ENCODE measurements at regions not wholly inside any gene's neighbourhood (a gene's known extent, or its start where the extent isn't known, plus 50 kb on each side); places are given as distances from the start of the nearest gene placed in this dataset.

DNA sequence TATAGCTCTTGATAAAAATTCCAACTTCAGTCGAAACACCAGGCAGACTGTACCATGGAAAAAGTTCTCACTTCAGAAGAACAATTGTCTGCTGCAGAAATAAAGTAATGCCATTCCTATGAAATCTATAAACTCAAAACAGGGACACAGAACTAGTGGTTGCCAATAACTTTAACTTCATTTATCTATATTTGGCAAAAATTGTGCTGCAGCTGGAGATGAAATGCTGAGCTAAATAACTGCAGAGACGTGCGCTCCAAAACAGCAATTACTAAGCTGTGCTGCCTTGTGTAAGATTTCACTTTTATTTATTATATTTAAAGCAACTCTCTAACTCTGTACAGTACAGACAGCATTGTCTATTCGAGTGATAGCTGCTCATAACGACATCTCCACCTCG lies 540.1 kb upstream of the ID2 start:
- CTCF ChIA-PET (ENCODE audit: low intra/inter-chr PET ratio) = no interaction called here

More for the DNA sequence above, 540.1 kb upstream of the ID2 start:
- FAIRE-seq (no peak), ATAC-seq (no peak), DNase-seq (ENCODE audit: extremely low read depth in 1 of 4, low spot score in 3 of 4) (no peak)
- no peak overlapping the region for H3K4me2 ChIP-seq (ENCODE audit: insufficient read depth, low read length)
- in situ Hi-C loops (cut with MboI) (no loop called here), intact Hi-C loops (cut with micrococcal nuclease) (no loop called here)
- no peaks in the 10 kb centered on the region for H3K36me3 ChIP-seq (ENCODE audit: control insufficient read depth, insufficient read depth, low read length)
- POLR2A ChIA-PET = no interaction called here
- H3K27me3 ChIP-seq (ENCODE audit: control insufficient read depth in 2 of 2, insufficient read depth in 2 of 2, low read length in 2 of 2) = peaks cover 0 to 5% of the 10 kb centered on the region in 2 experiments; a peak in 2 of 5 replicates
- no TSS peak for BruUV-seq (replicated peaks)
- no peaks in the 10 kb centered on the region for H3K79me2 ChIP-seq (ENCODE audit: control insufficient read depth, insufficient read depth, low read length)
- WGBS (ENCODE audit: insufficient coverage, low coverage, missing lambda C conversion rate) = 0% methylated on average over 6 of the region's 6 CpGs
- no peaks in the 10 kb centered on the region for H3K9me3 ChIP-seq (replicated peaks; ENCODE audit: control insufficient read depth, insufficient read depth, low read depth, low read length)
- H4K20me1 ChIP-seq (replicated peaks; ENCODE audit: control insufficient read depth, insufficient read depth, low read length) = no peaks in the 10 kb centered on the region
- no peaks in the 10 kb centered on the region for H3K4me1 ChIP-seq (replicated peaks in 1 of 2; ENCODE audit: control insufficient read depth in 2 of 2, insufficient read depth in 2 of 2, low read length in 2 of 2)
- no peak overlapping the region for H3K27ac ChIP-seq (ENCODE audit: extremely low read depth, low read depth, low read length)
- TF ChIP-seq, protein P1, sequence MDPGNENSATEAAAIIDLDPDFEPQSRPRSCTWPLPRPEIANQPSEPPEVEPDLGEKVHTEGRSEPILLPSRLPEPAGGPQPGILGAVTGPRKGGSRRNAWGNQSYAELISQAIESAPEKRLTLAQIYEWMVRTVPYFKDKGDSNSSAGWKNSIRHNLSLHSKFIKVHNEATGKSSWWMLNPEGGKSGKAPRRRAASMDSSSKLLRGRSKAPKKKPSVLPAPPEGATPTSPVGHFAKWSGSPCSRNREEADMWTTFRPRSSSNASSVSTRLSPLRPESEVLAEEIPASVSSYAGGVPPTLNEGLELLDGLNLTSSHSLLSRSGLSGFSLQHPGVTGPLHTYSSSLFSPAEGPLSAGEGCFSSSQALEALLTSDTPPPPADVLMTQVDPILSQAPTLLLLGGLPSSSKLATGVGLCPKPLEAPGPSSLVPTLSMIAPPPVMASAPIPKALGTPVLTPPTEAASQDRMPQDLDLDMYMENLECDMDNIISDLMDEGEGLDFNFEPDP (CRISPR knock-in tag; IDR thresholded peaks at IDR 0.05) = no peak
- TF ChIP-seq ZNF717 (CRISPR knock-in tag; IDR thresholded peaks at IDR 0.05) = no peak
- no peak for TF ChIP-seq TFAM (CRISPR knock-in tag; conservative IDR thresholded peaks at IDR 0.05)
- TF ChIP-seq HDAC3 (IDR thresholded peaks at IDR 0.05; ENCODE audit: borderline replicate concordance, partially characterized antibody) = no peak
- TF ChIP-seq, protein P2, sequence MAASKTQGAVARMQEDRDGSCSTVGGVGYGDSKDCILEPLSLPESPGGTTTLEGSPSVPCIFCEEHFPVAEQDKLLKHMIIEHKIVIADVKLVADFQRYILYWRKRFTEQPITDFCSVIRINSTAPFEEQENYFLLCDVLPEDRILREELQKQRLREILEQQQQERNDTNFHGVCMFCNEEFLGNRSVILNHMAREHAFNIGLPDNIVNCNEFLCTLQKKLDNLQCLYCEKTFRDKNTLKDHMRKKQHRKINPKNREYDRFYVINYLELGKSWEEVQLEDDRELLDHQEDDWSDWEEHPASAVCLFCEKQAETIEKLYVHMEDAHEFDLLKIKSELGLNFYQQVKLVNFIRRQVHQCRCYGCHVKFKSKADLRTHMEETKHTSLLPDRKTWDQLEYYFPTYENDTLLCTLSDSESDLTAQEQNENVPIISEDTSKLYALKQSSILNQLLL (CRISPR knock-in tag; IDR thresholded peaks at IDR 0.05; ENCODE audit: borderline replicate concordance) = no peak
- no peak for TF ChIP-seq ZNF584 (CRISPR knock-in tag; IDR thresholded peaks at IDR 0.05; ENCODE audit: low read depth)
- no peak for TF ChIP-seq FOXP1 (CRISPR knock-in tag; IDR thresholded peaks at IDR 0.05)
- TF ChIP-seq IRF2 (CRISPR knock-in tag; IDR thresholded peaks at IDR 0.05) = no peak
- TF ChIP-seq, protein P3, sequence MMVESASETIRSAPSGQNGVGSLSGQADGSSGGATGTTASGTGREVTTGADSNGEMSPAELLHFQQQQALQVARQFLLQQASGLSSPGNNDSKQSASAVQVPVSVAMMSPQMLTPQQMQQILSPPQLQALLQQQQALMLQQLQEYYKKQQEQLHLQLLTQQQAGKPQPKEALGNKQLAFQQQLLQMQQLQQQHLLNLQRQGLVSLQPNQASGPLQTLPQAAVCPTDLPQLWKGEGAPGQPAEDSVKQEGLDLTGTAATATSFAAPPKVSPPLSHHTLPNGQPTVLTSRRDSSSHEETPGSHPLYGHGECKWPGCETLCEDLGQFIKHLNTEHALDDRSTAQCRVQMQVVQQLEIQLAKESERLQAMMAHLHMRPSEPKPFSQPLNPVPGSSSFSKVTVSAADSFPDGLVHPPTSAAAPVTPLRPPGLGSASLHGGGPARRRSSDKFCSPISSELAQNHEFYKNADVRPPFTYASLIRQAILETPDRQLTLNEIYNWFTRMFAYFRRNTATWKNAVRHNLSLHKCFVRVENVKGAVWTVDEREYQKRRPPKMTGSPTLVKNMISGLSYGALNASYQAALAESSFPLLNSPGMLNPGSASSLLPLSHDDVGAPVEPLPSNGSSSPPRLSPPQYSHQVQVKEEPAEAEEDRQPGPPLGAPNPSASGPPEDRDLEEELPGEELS (CRISPR knock-in tag; IDR thresholded peaks at IDR 0.05; ENCODE audit: borderline replicate concordance) = no peak
- no peak for TF ChIP-seq ZC3H11A (IDR thresholded peaks at IDR 0.05; ENCODE audit: low read depth, low read length)
- no peak for TF ChIP-seq FOXK2 (conservative IDR thresholded peaks at IDR 0.05 in 1 of 2, IDR thresholded peaks at IDR 0.05 in 1 of 2; ENCODE audit: low read depth in 2 of 2)
- TF ChIP-seq ZNF75A (CRISPR knock-in tag; IDR thresholded peaks at IDR 0.05) = no peak
- TF ChIP-seq, protein P4, sequence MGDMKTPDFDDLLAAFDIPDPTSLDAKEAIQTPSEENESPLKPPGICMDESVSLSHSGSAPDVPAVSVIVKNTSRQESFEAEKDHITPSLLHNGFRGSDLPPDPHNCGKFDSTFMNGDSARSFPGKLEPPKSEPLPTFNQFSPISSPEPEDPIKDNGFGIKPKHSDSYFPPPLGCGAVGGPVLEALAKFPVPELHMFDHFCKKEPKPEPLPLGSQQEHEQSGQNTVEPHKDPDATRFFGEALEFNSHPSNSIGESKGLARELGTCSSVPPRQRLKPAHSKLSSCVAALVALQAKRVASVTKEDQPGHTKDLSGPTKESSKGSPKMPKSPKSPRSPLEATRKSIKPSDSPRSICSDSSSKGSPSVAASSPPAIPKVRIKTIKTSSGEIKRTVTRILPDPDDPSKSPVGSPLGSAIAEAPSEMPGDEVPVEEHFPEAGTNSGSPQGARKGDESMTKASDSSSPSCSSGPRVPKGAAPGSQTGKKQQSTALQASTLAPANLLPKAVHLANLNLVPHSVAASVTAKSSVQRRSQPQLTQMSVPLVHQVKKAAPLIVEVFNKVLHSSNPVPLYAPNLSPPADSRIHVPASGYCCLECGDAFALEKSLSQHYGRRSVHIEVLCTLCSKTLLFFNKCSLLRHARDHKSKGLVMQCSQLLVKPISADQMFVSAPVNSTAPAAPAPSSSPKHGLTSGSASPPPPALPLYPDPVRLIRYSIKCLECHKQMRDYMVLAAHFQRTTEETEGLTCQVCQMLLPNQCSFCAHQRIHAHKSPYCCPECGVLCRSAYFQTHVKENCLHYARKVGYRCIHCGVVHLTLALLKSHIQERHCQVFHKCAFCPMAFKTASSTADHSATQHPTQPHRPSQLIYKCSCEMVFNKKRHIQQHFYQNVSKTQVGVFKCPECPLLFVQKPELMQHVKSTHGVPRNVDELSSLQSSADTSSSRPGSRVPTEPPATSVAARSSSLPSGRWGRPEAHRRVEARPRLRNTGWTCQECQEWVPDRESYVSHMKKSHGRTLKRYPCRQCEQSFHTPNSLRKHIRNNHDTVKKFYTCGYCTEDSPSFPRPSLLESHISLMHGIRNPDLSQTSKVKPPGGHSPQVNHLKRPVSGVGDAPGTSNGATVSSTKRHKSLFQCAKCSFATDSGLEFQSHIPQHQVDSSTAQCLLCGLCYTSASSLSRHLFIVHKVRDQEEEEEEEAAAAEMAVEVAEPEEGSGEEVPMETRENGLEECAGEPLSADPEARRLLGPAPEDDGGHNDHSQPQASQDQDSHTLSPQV (IDR thresholded peaks at IDR 0.05) = no peak
- TF ChIP-seq ZNF197 (CRISPR knock-in tag; IDR thresholded peaks at IDR 0.05; ENCODE audit: low read depth) = no peak
- TF ChIP-seq CHD1 (IDR thresholded peaks at IDR 0.05; ENCODE audit: low read length) = no peak
- no peak overlapping the region for H3K4me3 ChIP-seq
- H2AFZ ChIP-seq (ENCODE audit: low read depth, low read length) = no peak overlapping the region
- no peak overlapping the region for H3K9ac ChIP-seq (ENCODE audit: insufficient read depth in 1 of 2, low read depth in 2 of 2, low read length in 2 of 2)
- no peaks in the 10 kb centered on the region for H3K9me1 ChIP-seq (ENCODE audit: control insufficient read depth, insufficient read depth, low read length)

Data from K562 (cell line).